GM10266 (cell line): ENCODE measurements at regions not wholly inside any gene's neighbourhood (a gene's known extent, or its start where the extent isn't known, plus 50 kb on each side); places are given as distances from the start of the nearest gene placed in this dataset.
"Not testable (repeated sequence)": the region's sequence is repeated elsewhere in the genome, so short reads cannot be mapped to it uniquely, and the experiment has no call there.

Source experiments
- DNase-seq: peaks from one replicate; pipeline ENCODE4 v3.0.0; 2012; ENCODE audit errors: extremely low spot score
- CTCF ChIP-seq: IDR thresholded peaks from 2 replicates; pipeline ENCODE4 v1.5.1; 2012; ENCODE audit warnings: mild to moderate bottlenecking, low read depth; ENCODE audit not compliant: control insufficient read depth, insufficient read depth; ENCODE audit errors: missing control alignments

DNA sequence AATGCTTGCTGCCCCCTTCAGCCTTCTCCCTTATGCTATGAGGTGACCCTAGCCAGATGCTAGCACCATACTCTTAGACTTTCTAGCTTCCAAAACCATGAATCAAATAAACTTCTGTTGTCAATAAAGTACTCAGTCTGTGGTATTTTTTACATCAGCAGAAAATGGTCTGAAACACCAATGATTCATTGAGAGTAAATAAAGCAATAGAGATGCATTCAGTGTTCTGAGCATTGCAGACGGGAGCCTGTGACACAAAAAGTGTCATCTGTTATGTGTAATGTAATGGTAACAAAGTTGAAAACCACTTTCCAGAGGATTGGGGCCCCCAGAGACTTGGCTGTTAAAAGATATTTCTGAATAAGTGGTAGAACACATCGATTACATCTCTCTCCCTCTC lies 758.0 kb upstream of the NRXN1 start:
- TF ChIP-seq CTCF: no peak
- DNase-seq: no peak

- DNase-seq: no peak
- no peak for TF ChIP-seq CTCF
These were observed 751.2 kb upstream of the NRXN1 start for GRCh38 chr2:51782921-51783765.

GRCh38 chr2:51781691-51782090 lies 749.8 kb upstream of the NRXN1 start:
- TF ChIP-seq CTCF: no peak
- no peak for DNase-seq

DNA sequence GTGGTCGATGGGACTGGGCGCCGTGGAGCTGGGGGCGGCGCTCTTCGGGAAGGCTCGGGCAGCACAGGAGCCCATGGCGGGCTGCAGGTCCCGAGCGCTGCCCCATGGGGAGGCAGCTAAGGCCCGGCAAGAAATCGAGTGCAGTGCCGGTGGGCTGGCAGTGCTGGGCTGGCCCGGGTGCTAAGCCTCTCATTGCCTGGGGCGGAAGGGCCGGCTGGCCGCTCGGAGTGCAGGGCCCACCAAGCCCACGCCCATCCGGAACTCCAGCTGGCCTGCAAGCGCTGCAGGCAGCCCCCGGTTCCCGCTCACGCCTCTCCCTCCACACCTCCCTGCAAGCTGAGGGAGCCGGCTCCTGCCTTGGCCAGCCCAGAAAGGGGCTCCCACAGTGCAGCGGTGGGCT lies 748.4 kb upstream of the NRXN1 start:
- TF ChIP-seq CTCF: no peak
- DNase-seq: no peak

DNA sequence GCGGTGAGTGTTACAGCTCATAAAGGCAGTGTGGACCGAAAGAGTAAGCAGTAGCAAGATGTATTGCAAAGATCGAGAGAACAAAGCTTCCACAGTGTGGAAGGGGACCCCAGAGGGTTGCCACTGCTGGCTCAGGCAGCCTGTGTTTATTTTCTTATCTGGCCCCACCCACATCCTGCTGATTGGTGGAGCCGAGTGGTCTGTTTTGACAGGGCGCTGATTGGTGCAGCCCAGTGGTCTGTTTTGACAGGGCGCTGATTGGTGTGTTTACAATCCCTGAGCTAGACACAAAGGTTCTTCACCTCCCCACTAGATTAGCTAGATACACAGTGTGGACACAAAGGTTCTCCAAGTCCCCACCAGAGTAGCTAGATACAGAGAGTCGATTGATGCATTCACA lies 747.8 kb upstream of the NRXN1 start:
- not testable (repeated sequence) for DNase-seq

GRCh38 chr2:51778806-51779205 lies 746.9 kb upstream of the NRXN1 start:
- no peak for TF ChIP-seq CTCF
- DNase-seq: no peak

GRCh38 chr2:51774606-51775005 lies 742.7 kb upstream of the NRXN1 start:
- DNase-seq: not testable (repeated sequence)

DNA sequence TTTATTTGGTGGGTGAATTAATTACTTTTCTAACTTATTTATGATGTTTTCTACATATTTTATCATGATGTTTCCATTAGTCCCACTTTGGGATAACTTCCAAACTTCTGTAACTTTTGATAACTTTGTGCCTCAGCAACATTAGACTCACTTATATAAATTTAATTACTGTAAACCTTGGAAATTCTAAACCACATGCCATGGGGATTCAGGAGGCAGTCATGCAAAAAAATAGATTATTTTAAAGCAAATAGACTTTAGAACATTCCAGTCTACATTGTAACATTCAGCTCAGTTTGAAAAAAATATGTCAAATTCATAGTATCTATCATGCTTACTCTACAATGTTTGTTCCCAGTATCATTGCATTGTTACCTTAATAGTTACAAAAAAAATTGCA lies 728.5 kb upstream of the NRXN1 start:
- DNase-seq: no peak
- no peak for TF ChIP-seq CTCF
